Endothelial cell of umbilical vein (primary cell): ENCODE measurements at regions not wholly inside any gene's neighbourhood (a gene's known extent, or its start where the extent isn't known, plus 50 kb on each side); places are given as distances from the start of the nearest gene placed in this dataset.

Experiments
- BruUV-seq: library from RNA; stranded (reverse); fragments of 400-500 nt; replicated peaks from 2 replicates; lab custom pipeline; 2021; lab: Mats Ljungman, UMichigan
- CTCF ChIA-PET: fragments of 300-600, 350-600 bp; sonication (Branson Sonifier 250); formaldehyde crosslinking; loops from one replicate; lab custom pipeline; 2021; ENCODE audit warnings: antibody characterized with exemption, inconsistent platforms; lab: Charles Lee
- POLR2A ChIA-PET: fragments of 300-600, 350-600 bp; sonication (Branson Sonifier 250); formaldehyde crosslinking; loops from one replicate; lab custom pipeline; 2021; ENCODE audit warnings: antibody characterized with exemption, inconsistent platforms; lab: Charles Lee
- DNase-seq: peaks from one replicate; pipeline ENCODE4 v3.0.0-alpha.2; 2011; ENCODE audit warnings: low read depth, low spot score
- FAIRE-seq: peaks from 2 replicates; lab custom pipeline; 2011; peaks lifted over from hg19 to GRCh38; lab: Jason Lieb, UNC
- H2AFZ ChIP-seq: 2 replicates; pipeline ENCODE4 v1.6.0; 2012; ENCODE audit warnings: low read depth, low read length, control low read depth, inconsistent platforms
- H3K27ac ChIP-seq: 2 replicates; pipeline ENCODE4 v1.5.1; 2011; ENCODE audit warnings: low read depth, mild to moderate bottlenecking, control low read depth, low read length, moderate library complexity; ENCODE audit not compliant: insufficient read depth
- H3K27me3 ChIP-seq, 2 experiments: 2 replicates each; pipeline versions ENCODE4 v1.6.0 to v1.6.1; 2011; ENCODE audit warnings: low read length in 2 of 2, mixed read lengths in 1 of 2; ENCODE audit not compliant: control insufficient read depth in 2 of 2, insufficient read depth in 2 of 2
- H3K36me3 ChIP-seq, 2 experiments: 2 replicates in 1 of 2; 3 replicates in 1 of 2; pipeline ENCODE4 v1.5.1; 2011; ENCODE audit warnings: low read length in 2 of 2, mild to moderate bottlenecking in 1 of 2, moderate library complexity in 1 of 2; ENCODE audit not compliant: control insufficient read depth in 2 of 2, insufficient read depth in 2 of 2; ENCODE audit errors: extremely low read depth in 1 of 2
- H3K4me1 ChIP-seq: 3 replicates; pipeline ENCODE4 v1.5.1; 2011; ENCODE audit warnings: mild to moderate bottlenecking, low read length; ENCODE audit not compliant: control insufficient read depth, insufficient read depth; ENCODE audit errors: extremely low read depth
- H3K4me2 ChIP-seq: 2 replicates; pipeline ENCODE4 v1.6.1; 2011; ENCODE audit warnings: low read length, control low read depth, mixed read lengths; ENCODE audit not compliant: insufficient read depth
- H3K4me3 ChIP-seq, 3 experiments: fragments of 200-600 bp in 1 of 3; sonication (generic), shearing (Covaris generic) in 1 of 3; replicated peaks in 1 of 3; 2 replicates each; pipeline ENCODE4 v1.5.1; 2011 to 2016; ENCODE audit warnings: control low read depth in 3 of 3, low read length in 3 of 3, mild to moderate bottlenecking in 2 of 3, inconsistent platforms in 1 of 3, low read depth in 1 of 3, moderate library complexity in 1 of 3; ENCODE audit not compliant: insufficient read depth in 1 of 3
- H3K79me2 ChIP-seq: 2 replicates; pipeline ENCODE4 v1.6.0; 2012; ENCODE audit warnings: low read length, inconsistent platforms; ENCODE audit not compliant: control insufficient read depth, insufficient read depth
- H3K9ac ChIP-seq: replicated peaks from 2 replicates; pipeline ENCODE3; 2011; ENCODE audit warnings: low read length, control low read depth; ENCODE audit not compliant: insufficient read depth; ENCODE audit errors: extremely low read depth
- H3K9me1 ChIP-seq: replicated peaks from 3 replicates; pipeline ENCODE4 v1.6.0; 2011; ENCODE audit warnings: mild to moderate bottlenecking, low read length; ENCODE audit not compliant: control insufficient read depth, insufficient read depth; ENCODE audit errors: extremely low read depth
- H3K9me3 ChIP-seq: replicated peaks from 2 replicates; pipeline ENCODE4 v1.5.1; 2012; ENCODE audit warnings: low read length, inconsistent platforms; ENCODE audit not compliant: control insufficient read depth, insufficient read depth
- H4K20me1 ChIP-seq: replicated peaks from 2 replicates; pipeline ENCODE3; 2011; ENCODE audit warnings: mild to moderate bottlenecking, low read length; ENCODE audit not compliant: control insufficient read depth, insufficient read depth; ENCODE audit errors: extremely low read depth
- EZH2 ChIP-seq: IDR thresholded peaks from 2 replicates; pipeline ENCODE4 v1.6.1; 2012; ENCODE audit warnings: borderline replicate concordance, low read depth, mild to moderate bottlenecking, moderate library complexity, low read length, inconsistent platforms; ENCODE audit not compliant: severe bottlenecking
- FOS ChIP-seq: IDR thresholded peaks from 2 replicates; pipeline ENCODE4 v1.6.1; 2011; ENCODE audit warnings: mild to moderate bottlenecking, low read length, moderate library complexity, borderline replicate concordance; ENCODE audit not compliant: insufficient read depth
- GATA2 ChIP-seq: IDR thresholded peaks from 2 replicates; pipeline ENCODE4 v1.7.0; 2011; ENCODE audit warnings: low read depth, mild to moderate bottlenecking, moderate library complexity, mixed read lengths, low read length; ENCODE audit not compliant: insufficient read length, insufficient read depth
- JUN ChIP-seq: IDR thresholded peaks from 2 replicates; pipeline ENCODE4 v1.6.1; 2011; ENCODE audit warnings: borderline replicate concordance, low read depth; ENCODE audit not compliant: insufficient read length, insufficient read depth
- MYC ChIP-seq: IDR thresholded peaks from one replicate; pipeline ENCODE4 v1.6.1; 2011; ENCODE audit warnings: mild to moderate bottlenecking, low read depth, low read length
- POLR2A ChIP-seq: IDR thresholded peaks from 2 replicates; pipeline ENCODE4 v1.6.1; 2012; ENCODE audit warnings: low read depth, mild to moderate bottlenecking, control low read depth, low read length
- POLR2AphosphoS5 ChIP-seq: IDR thresholded peaks from 2 replicates; pipeline ENCODE4 v1.6.1; 2012; ENCODE audit warnings: low read depth, mild to moderate bottlenecking, control low read depth, low read length, moderate library complexity; ENCODE audit not compliant: insufficient read depth
- dilution Hi-C: fragments of 300-500 bp; cut with MboI; formaldehyde crosslinking; loops from one replicate; pipeline ENCODE4 v1.15.0; 2019; ENCODE audit warnings: low sequenced_read_pairs; ENCODE audit not compliant: extremely low pct_ligation_motif_present
- intact Hi-C: fragments of 100-400 bp; cut with micrococcal nuclease; formaldehyde crosslinking; loops from one replicate; pipeline ENCODE4 v1.10.0; 2022
- TF ChIP-seq, protein P1 (sequence below): IDR thresholded peaks from 2 replicates; pipeline ENCODE4 v1.6.1; 2011; ENCODE audit not compliant: insufficient read depth, insufficient read length
- TF ChIP-seq, protein P2 (sequence below), 2 donors: IDR thresholded peaks; 1 replicate in 1 of 2; 2 replicates in 1 of 2; pipeline ENCODE4 v1.5.1; 2011; ENCODE audit warnings: low read length in 2 of 2, mild to moderate bottlenecking in 2 of 2, moderate library complexity in 2 of 2, control low read depth in 1 of 2, inconsistent platforms in 1 of 2, low read depth in 1 of 2; ENCODE audit not compliant: insufficient read depth in 1 of 2; ENCODE audit errors: extremely low read depth in 1 of 2

DNA sequence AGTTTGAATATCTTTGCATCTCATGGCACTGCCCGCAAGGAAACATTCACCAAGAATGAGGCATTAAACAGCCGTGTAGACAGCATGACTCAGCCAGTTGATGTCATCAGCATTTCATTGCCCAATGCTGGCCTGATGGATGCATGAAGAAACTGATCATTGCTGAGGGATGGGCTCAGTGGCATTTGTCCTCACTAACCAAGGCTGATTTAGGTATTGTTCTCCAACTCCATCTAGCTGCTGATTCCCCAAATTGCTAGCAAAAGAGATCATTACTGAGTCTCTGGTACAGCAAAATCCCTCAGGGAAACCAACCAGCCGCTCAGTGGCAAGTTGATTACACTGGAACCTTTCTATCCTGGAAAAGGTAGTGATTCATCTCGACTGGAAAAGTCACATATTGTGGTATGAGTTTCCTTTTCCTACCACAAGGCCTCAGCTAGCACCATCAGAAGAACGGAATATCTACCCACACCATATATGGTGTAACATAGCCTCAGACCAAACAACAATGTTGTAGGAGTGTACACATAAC, 186.5 kb upstream of the GAP43 start:
- dilution Hi-C loops, result no loop called here
- Histone ChIP-seq H3K9me1 (no peaks in the 10 kb centered on the region), H3K9me3 (no peaks in the 10 kb centered on the region), H3K4me2 (no peak overlapping the region), H3K9ac (no peak overlapping the region), H3K79me2 (no peaks in the 10 kb centered on the region), H4K20me1 (no peaks in the 10 kb centered on the region), H3K4me1 (peaks cover 6% of the 10 kb centered on the region), H3K27ac (peak overlapping the region; percentile 65), H3K27me3 (no peaks in the 10 kb centered on the region), H3K4me3 (no peak overlapping the region), H3K36me3 (no peaks in the 10 kb centered on the region), H2AFZ (peak overlapping the region; percentile 68)
- ChIA-PET POLR2A (no interaction called here), CTCF (interaction anchor here (1.2 kb wide), 1 partner anchor 219 kb away, joined by 5 read pairs; no protein-coding TSS in a partner anchor)
- DNase-seq (peak; percentile 62), FAIRE-seq (peak; percentile 96)
- intact Hi-C loops, result loop anchor here (1.0 kb wide), 1 partner anchor 220 kb away; no protein-coding TSS in a partner anchor
- TF ChIP-seq, protein P1, sequence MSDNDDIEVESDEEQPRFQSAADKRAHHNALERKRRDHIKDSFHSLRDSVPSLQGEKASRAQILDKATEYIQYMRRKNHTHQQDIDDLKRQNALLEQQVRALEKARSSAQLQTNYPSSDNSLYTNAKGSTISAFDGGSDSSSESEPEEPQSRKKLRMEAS, result no peak
- TF ChIP-seq, protein P2, sequence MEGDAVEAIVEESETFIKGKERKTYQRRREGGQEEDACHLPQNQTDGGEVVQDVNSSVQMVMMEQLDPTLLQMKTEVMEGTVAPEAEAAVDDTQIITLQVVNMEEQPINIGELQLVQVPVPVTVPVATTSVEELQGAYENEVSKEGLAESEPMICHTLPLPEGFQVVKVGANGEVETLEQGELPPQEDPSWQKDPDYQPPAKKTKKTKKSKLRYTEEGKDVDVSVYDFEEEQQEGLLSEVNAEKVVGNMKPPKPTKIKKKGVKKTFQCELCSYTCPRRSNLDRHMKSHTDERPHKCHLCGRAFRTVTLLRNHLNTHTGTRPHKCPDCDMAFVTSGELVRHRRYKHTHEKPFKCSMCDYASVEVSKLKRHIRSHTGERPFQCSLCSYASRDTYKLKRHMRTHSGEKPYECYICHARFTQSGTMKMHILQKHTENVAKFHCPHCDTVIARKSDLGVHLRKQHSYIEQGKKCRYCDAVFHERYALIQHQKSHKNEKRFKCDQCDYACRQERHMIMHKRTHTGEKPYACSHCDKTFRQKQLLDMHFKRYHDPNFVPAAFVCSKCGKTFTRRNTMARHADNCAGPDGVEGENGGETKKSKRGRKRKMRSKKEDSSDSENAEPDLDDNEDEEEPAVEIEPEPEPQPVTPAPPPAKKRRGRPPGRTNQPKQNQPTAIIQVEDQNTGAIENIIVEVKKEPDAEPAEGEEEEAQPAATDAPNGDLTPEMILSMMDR (IDR thresholded peaks at IDR 0.05; ENCODE audit: extremely low read depth in 1 of 2, insufficient read depth in 1 of 2, low read depth in 1 of 2, low read length in 2 of 2), result peak in 1 of 2 donors; percentile 15
- TF ChIP-seq EZH2 (no peak), GATA2 (peak; percentile 45), POLR2AphosphoS5 (peak; percentile 18), FOS (peak; percentile 73), MYC (no peak), JUN (peak; percentile 47), POLR2A (no peak)
- no TSS peak for BruUV-seq
